ENCODE measurements at regions not wholly inside any gene's neighbourhood (a gene's known extent, or its start where the extent isn't known, plus 50 kb on each side); places are given as distances from the start of the nearest gene placed in this dataset.

- no peak for TF ChIP-seq PRDM15 (CRISPR knock-in tag; IDR thresholded peaks at IDR 0.05)
- TF ChIP-seq ZNF225 (CRISPR knock-in tag; IDR thresholded peaks at IDR 0.05), result no peak
- no peak for TF ChIP-seq ZFP41 (CRISPR knock-in tag; IDR thresholded peaks at IDR 0.05; ENCODE audit: borderline replicate concordance)
- TF ChIP-seq ZNF430 (CRISPR knock-in tag; IDR thresholded peaks at IDR 0.05), result no peak
- TF ChIP-seq ZBTB1 (CRISPR knock-in tag; IDR thresholded peaks at IDR 0.05; ENCODE audit: borderline replicate concordance), result no peak
- TF ChIP-seq RARG (CRISPR knock-in tag; IDR thresholded peaks at IDR 0.05; ENCODE audit: low read depth), result no peak
These were observed 110.9 kb upstream of the C21orf91 start (continued) for GRCh38 chr21:17930093-17930492.

- Histone ChIP-seq H3K27ac (ENCODE audit: extremely low read length, insufficient read depth, low read length) (no peak overlapping the region), H3K4me3 (replicated peaks in 1 of 3; ENCODE audit: insufficient read depth in 1 of 3, low read depth in 2 of 3, low read length in 3 of 3) (no peak overlapping the region), H4K20me1 (ENCODE audit: insufficient read depth, low read length) (no peaks in the 10 kb centered on the region), H3K9me3 (ENCODE audit: low read length) (no peaks in the 10 kb centered on the region), H3K36me3 (replicated peaks in 1 of 2; ENCODE audit: control insufficient read depth in 1 of 2, insufficient read depth in 2 of 2, low read length in 2 of 2) (no peaks in the 10 kb centered on the region), H3K79me2 (ENCODE audit: insufficient read depth, low read length) (no peaks in the 10 kb centered on the region), H3K9ac (ENCODE audit: insufficient read depth, low read depth, low read length) (no peak overlapping the region), H3K4me2 (ENCODE audit: low read depth, low read length) (no peak overlapping the region), H3K4me1 (ENCODE audit: insufficient read depth, low read length) (no peaks in the 10 kb centered on the region), H2AFZ (ENCODE audit: low read length) (no peak overlapping the region), H3K27me3 (ENCODE audit: control insufficient read depth in 1 of 2, insufficient read depth in 2 of 2, low read length in 2 of 2) (no peaks in the 10 kb centered on the region)
- in situ Hi-C loops (cut with HindIII; ENCODE audit: extremely low pct_ligation_motif_present, low pct_unique_long_range_greater_than_20kb) (loop anchor here (5.0 kb wide), 1 partner anchor 252 kb away; no protein-coding TSS in a partner anchor), intact Hi-C loops (cut with micrococcal nuclease; ENCODE audit: unreplicated experiment) (no loop called here)
- CTCF ChIA-PET (ENCODE audit: low intra/inter-chr PET ratio, low total read pairs), result no interaction called here
- FAIRE-seq (no peak), ATAC-seq (no peak), DNase-seq (ENCODE audit: low spot score) (no peak)
- POLR2A ChIA-PET, result no interaction called here
- 0% methylated on average over 1 of the region's 7 CpGs for WGBS (ENCODE audit: low lambda C conversion rate)
- no TSS peak for BruUV-seq (replicated peaks)
- TF ChIP-seq ZNF768 (CRISPR knock-in tag; IDR thresholded peaks at IDR 0.05) (no peak), ZNF749 (CRISPR knock-in tag; IDR thresholded peaks at IDR 0.05; ENCODE audit: borderline replicate concordance) (no peak), POGK (CRISPR knock-in tag; conservative IDR thresholded peaks at IDR 0.05) (no peak), HMGA1 (CRISPR knock-in tag; conservative IDR thresholded peaks at IDR 0.05) (no peak), ZNF333 (CRISPR knock-in tag; IDR thresholded peaks at IDR 0.05; ENCODE audit: borderline replicate concordance) (no peak), PRMT3 (CRISPR knock-in tag; IDR thresholded peaks at IDR 0.05; ENCODE audit: borderline replicate concordance, low read depth) (no peak), SMYD3 (CRISPR knock-in tag; IDR thresholded peaks at IDR 0.05) (no peak), MEIS2 (CRISPR knock-in tag; IDR thresholded peaks at IDR 0.05) (no peak), ZSCAN5A (CRISPR knock-in tag; IDR thresholded peaks at IDR 0.05; ENCODE audit: borderline replicate concordance) (no peak), CCAR2 (optimal IDR thresholded peaks at IDR 0.05; ENCODE audit: low read depth, low read length) (no peak), ZNF580 (CRISPR knock-in tag; IDR thresholded peaks at IDR 0.05; ENCODE audit: borderline replicate concordance, low read depth) (no peak), NR1H2 (CRISPR knock-in tag; IDR thresholded peaks at IDR 0.05; ENCODE audit: borderline replicate concordance, low read depth) (no peak)
These were observed 110.4 kb upstream of the C21orf91 start for GRCh38 chr21:17929510-17929909.

All from HepG2 (cell line).